CD4-positive, alpha-beta memory T cell (primary cell): ENCODE measurements at regions not wholly inside any gene's neighbourhood (a gene's known extent, or its start where the extent isn't known, plus 50 kb on each side); places are given as distances from the start of the nearest gene placed in this dataset.

Experiments
- CTCF ChIA-PET: fragments of 350-600 bp; sonication (Branson Sonifier 250); formaldehyde crosslinking; loops from one replicate; lab custom pipeline; 2021; ENCODE audit warnings: inconsistent platforms; ENCODE audit not compliant: partially characterized antibody; lab: Charles Lee
- POLR2A ChIA-PET: fragments of 350-600 bp; sonication (Branson Sonifier 250); formaldehyde crosslinking; loops from one replicate; lab custom pipeline; 2021; ENCODE audit not compliant: partially characterized antibody; lab: Charles Lee
- DNase-seq, 5 donors: peaks; one replicate each; pipeline versions ENCODE4 v3.0.0 to v3.0.0-alpha.2; 2020 to 2022; ENCODE audit warnings: mixed read lengths in 1 of 5
- H3K27ac ChIP-seq: one replicate; pipeline ENCODE4 v1.7.0; 2013; ENCODE audit warnings: low read depth, low read length
- H3K27me3 ChIP-seq: 2 replicates; pipeline ENCODE4 v1.7.0; 2013; ENCODE audit warnings: mild to moderate bottlenecking, low read length, moderate library complexity; ENCODE audit not compliant: insufficient read depth
- H3K36me3 ChIP-seq: 2 replicates; pipeline ENCODE4 v1.7.0; 2013; ENCODE audit warnings: mild to moderate bottlenecking, low read length, moderate library complexity; ENCODE audit not compliant: insufficient read depth
- H3K4me1 ChIP-seq: 2 replicates; pipeline ENCODE4 v1.7.0; 2013; ENCODE audit warnings: mild to moderate bottlenecking, low read length, moderate library complexity; ENCODE audit not compliant: insufficient read depth
- H3K4me3 ChIP-seq, 2 donors: one replicate each; pipeline ENCODE4 v1.7.0; 2013; ENCODE audit warnings: low read length in 2 of 2, mild to moderate bottlenecking in 1 of 2
- H3K9me3 ChIP-seq, 2 donors: one replicate each; pipeline ENCODE4 v1.7.0; 2013; ENCODE audit warnings: low read length in 2 of 2, control low read depth in 1 of 2; ENCODE audit not compliant: control insufficient read depth in 1 of 2
- H3K27ac Mint-ChIP-seq, 7 donors: one replicate each; pipeline ENCODE4 v1.8.0; 2020 to 2021; ENCODE audit warnings: mixed read lengths in 7 of 7, mild to moderate bottlenecking in 6 of 7, inconsistent platforms in 3 of 7, moderate library complexity in 3 of 7
- H3K27me3 Mint-ChIP-seq, 2 donors: one replicate each; pipeline ENCODE4 v1.8.0; 2020 to 2021; ENCODE audit warnings: mixed read lengths in 2 of 2
- H3K36me3 Mint-ChIP-seq, 2 donors: one replicate each; pipeline ENCODE4 v1.8.0; 2020 to 2021; ENCODE audit warnings: mixed read lengths in 2 of 2, inconsistent platforms in 1 of 2, mild to moderate bottlenecking in 1 of 2
- H3K4me1 Mint-ChIP-seq, 4 donors: one replicate each; pipeline ENCODE4 v1.8.0; 2020 to 2021; ENCODE audit warnings: mixed read lengths in 4 of 4, mild to moderate bottlenecking in 1 of 4
- H3K4me3 Mint-ChIP-seq, 8 donors: one replicate each; pipeline ENCODE4 v1.8.0; 2020 to 2021; ENCODE audit warnings: mixed read lengths in 8 of 8, mild to moderate bottlenecking in 7 of 8, moderate library complexity in 6 of 8, inconsistent platforms in 3 of 8
- H3K9me3 Mint-ChIP-seq, 8 donors: one replicate each; pipeline ENCODE4 v1.8.0; 2020 to 2021; ENCODE audit warnings: mixed read lengths in 8 of 8, mild to moderate bottlenecking in 5 of 8, inconsistent platforms in 3 of 8, moderate library complexity in 1 of 8
- intact Hi-C: fragments of 100-400 bp; cut with micrococcal nuclease; formaldehyde crosslinking; loops from one replicate; pipeline ENCODE4 v1.15.1; 2023

DNA sequence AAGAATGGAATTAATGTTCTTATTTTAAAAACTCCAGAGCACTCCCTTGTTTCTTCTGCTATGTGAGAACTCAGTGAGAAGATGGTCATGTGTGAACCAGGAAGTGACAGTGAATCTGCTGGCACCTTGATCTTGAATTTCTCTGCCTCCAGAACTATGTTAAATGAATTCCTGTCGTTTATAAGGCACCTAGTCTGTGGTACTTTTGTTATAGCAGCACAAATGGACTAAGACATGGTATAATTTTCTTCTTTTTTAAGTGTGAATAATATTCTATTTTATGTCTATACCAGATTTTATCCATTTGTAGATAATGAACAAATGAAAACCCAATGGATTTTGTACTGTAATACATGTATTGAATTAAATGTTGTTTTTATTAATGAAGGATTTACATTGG lies 601.9 kb upstream of the REG3G start:
- Mint-ChIP-seq H3K36me3 (no peaks in the 10 kb centered on the region), H3K4me1 (no peaks in the 10 kb centered on the region), H3K27me3 (no peaks in the 10 kb centered on the region), H3K4me3 (no peak overlapping the region), H3K27ac (no peak overlapping the region), H3K9me3 (peaks cover 0 to 37% (median 9%) of the 10 kb centered on the region in 8 donors)
- H3K27ac ChIP-seq, result no peak overlapping the region
- ChIA-PET POLR2A (no interaction called here), CTCF (no interaction called here)
- no peaks in the 10 kb centered on the region for H3K27me3 ChIP-seq
- intact Hi-C loops, result no loop called here
- H3K4me3 ChIP-seq, result no peak overlapping the region
- DNase-seq, result no peak
- H3K9me3 ChIP-seq, result no peaks in the 10 kb centered on the region
- no peaks in the 10 kb centered on the region for H3K4me1 ChIP-seq
- H3K36me3 ChIP-seq, result no peaks in the 10 kb centered on the region

- ChIA-PET CTCF (no interaction called here), POLR2A (no interaction called here)
- Mint-ChIP-seq H3K9me3 (peaks cover 0 to 23% (median 8%) of the 10 kb centered on the region in 8 donors), H3K4me3 (no peak overlapping the region), H3K4me1 (no peaks in the 10 kb centered on the region), H3K27ac (no peak overlapping the region), H3K36me3 (no peaks in the 10 kb centered on the region), H3K27me3 (no peaks in the 10 kb centered on the region)
- Histone ChIP-seq H3K27me3 (no peaks in the 10 kb centered on the region), H3K9me3 (no peaks in the 10 kb centered on the region), H3K27ac (no peak overlapping the region), H3K36me3 (no peaks in the 10 kb centered on the region), H3K4me3 (no peak overlapping the region), H3K4me1 (no peaks in the 10 kb centered on the region)
- DNase-seq, result no peak
- intact Hi-C loops, result no loop called here
These were observed 598.3 kb upstream of the REG3G start for GRCh38 chr2:78427170-78427569.

DNA sequence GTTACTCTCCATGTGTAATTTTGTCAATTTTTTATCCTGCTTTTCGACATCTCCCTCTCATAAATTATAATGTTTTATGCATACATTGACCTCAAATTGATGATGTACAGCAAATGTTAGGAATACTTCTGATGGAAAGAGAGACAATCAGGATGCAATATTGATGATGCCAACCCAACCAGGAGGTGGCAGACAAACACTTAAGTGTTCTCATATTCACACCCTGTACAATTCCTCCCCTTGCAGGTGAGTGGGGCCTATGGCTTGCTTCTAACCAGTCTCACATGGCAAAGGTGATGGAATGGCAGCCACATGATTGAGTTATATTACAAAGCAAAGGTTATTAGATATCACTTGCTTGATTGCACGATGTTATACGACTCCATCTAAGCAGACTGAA lies 594.3 kb upstream of the REG3G start:
- Histone ChIP-seq H3K4me3 (no peak overlapping the region), H3K36me3 (no peaks in the 10 kb centered on the region)
- CTCF ChIA-PET, result no interaction called here

DNA sequence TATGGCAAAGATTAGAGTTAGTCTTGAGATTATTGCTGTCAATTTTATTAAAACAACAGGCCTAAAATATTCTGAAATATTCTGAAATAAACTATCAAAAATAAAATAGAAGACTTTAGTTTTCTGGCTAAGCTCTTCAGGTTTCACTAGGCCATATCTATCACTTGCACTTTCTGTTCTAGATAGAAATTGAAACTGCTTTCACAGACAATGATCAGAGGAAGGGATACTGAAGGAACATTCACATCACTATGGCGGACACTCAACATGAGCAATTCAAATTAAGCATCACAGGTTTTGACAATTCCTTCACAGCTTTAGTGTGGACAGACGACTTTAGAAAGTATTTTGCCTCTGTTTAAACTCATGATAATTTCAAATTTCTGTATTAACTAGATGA lies 586.4 kb upstream of the REG3G start:
- Mint-ChIP-seq H3K9me3 (peaks cover 0 to 18% (median 11%) of the 10 kb centered on the region in 8 donors), H3K27me3 (no peaks in the 10 kb centered on the region), H3K36me3 (no peaks in the 10 kb centered on the region), H3K4me1 (no peaks in the 10 kb centered on the region), H3K4me3 (no peak overlapping the region), H3K27ac (no peak overlapping the region)
- no peaks in the 10 kb centered on the region for H3K27me3 ChIP-seq
- no peaks in the 10 kb centered on the region for H3K4me1 ChIP-seq
- intact Hi-C loops, result no loop called here
- no peaks in the 10 kb centered on the region for H3K9me3 ChIP-seq
- no peak overlapping the region for H3K27ac ChIP-seq
- ChIA-PET CTCF (no interaction called here), POLR2A (no interaction called here)
- H3K4me3 ChIP-seq, result no peak overlapping the region
- no peaks in the 10 kb centered on the region for H3K36me3 ChIP-seq
- DNase-seq, result no peak

More for the DNA sequence above, 594.3 kb upstream of the REG3G start:
- Mint-ChIP-seq H3K27me3 (no peaks in the 10 kb centered on the region), H3K4me1 (no peaks in the 10 kb centered on the region), H3K4me3 (no peak overlapping the region), H3K27ac (no peak overlapping the region), H3K9me3 (peaks cover 0 to 26% (median 13%) of the 10 kb centered on the region in 8 donors), H3K36me3 (no peaks in the 10 kb centered on the region)
- Histone ChIP-seq H3K27ac (no peak overlapping the region), H3K9me3 (no peaks in the 10 kb centered on the region), H3K4me1 (no peaks in the 10 kb centered on the region), H3K27me3 (no peaks in the 10 kb centered on the region)
- POLR2A ChIA-PET, result no interaction called here
- DNase-seq, result no peak
- intact Hi-C loops, result no loop called here

GRCh38 chr2:78455586-78455985 lies 569.9 kb upstream of the REG3G start:
- Histone ChIP-seq H3K27ac (no peak overlapping the region), H3K36me3 (no peaks in the 10 kb centered on the region), H3K9me3 (no peaks in the 10 kb centered on the region), H3K27me3 (no peaks in the 10 kb centered on the region), H3K4me3 (no peak overlapping the region), H3K4me1 (no peaks in the 10 kb centered on the region)
- H3K4me3 Mint-ChIP-seq, result no peak overlapping the region
- POLR2A ChIA-PET, result no interaction called here
- no peaks in the 10 kb centered on the region for H3K27me3 Mint-ChIP-seq
- intact Hi-C loops, result no loop called here
- peaks cover 3 to 30% (median 10%) of the 10 kb centered on the region in 8 donors for H3K9me3 Mint-ChIP-seq
- CTCF ChIA-PET, result no interaction called here
- no peak overlapping the region for H3K27ac Mint-ChIP-seq
- no peaks in the 10 kb centered on the region for H3K4me1 Mint-ChIP-seq
- DNase-seq, result no peak
- H3K36me3 Mint-ChIP-seq, result no peaks in the 10 kb centered on the region

GRCh38 chr2:78457269-78457668 lies 568.2 kb upstream of the REG3G start:
- Histone ChIP-seq H3K27ac (no peak overlapping the region), H3K36me3 (no peaks in the 10 kb centered on the region), H3K27me3 (no peaks in the 10 kb centered on the region), H3K4me3 (no peak overlapping the region), H3K4me1 (no peaks in the 10 kb centered on the region), H3K9me3 (no peaks in the 10 kb centered on the region)
- POLR2A ChIA-PET, result no interaction called here
- DNase-seq, result no peak
- intact Hi-C loops, result no loop called here
- Mint-ChIP-seq H3K36me3 (no peaks in the 10 kb centered on the region), H3K4me1 (no peaks in the 10 kb centered on the region), H3K9me3 (peaks cover 5 to 37% (median 17%) of the 10 kb centered on the region in 8 donors), H3K4me3 (no peak overlapping the region), H3K27me3 (no peaks in the 10 kb centered on the region), H3K27ac (no peak overlapping the region)
- CTCF ChIA-PET, result no interaction called here

DNA sequence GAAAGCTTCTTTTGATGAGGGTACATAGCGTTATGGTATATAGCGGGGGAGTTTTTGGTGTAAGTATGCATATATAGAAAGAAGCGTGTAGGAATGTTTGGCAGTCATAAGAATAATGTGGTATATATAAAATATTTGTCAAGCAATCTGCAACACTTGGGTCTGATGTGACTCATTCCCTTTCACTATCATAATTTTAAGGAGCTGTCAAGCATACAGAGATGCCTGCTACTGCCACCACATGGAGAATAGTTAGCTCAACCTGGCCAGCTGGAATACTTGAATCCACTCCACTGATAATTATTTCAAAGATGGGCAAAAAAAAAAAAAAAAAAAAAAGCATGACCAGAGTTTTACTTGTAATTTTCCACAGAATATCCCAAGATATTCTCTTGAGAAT lies 559.8 kb upstream of the REG3G start:
- H3K4me3 ChIP-seq, result no peak overlapping the region
- intact Hi-C loops, result no loop called here
- H3K27ac ChIP-seq, result no peak overlapping the region
- no peaks in the 10 kb centered on the region for H3K9me3 ChIP-seq
- POLR2A ChIA-PET, result no interaction called here
- Mint-ChIP-seq H3K9me3 (peaks cover 5 to 23% (median 13%) of the 10 kb centered on the region in 8 donors), H3K4me1 (no peaks in the 10 kb centered on the region), H3K27ac (no peak overlapping the region), H3K4me3 (no peak overlapping the region), H3K27me3 (no peaks in the 10 kb centered on the region), H3K36me3 (no peaks in the 10 kb centered on the region)
- DNase-seq, result no peak
- H3K27me3 ChIP-seq, result no peaks in the 10 kb centered on the region
- CTCF ChIA-PET, result interaction anchor here (0.7 kb wide), 2 partner anchors 21 to 80 kb away, joined by 3 to 4 read pairs; no protein-coding TSS in a partner anchor
- no peaks in the 10 kb centered on the region for H3K4me1 ChIP-seq
- H3K36me3 ChIP-seq, result no peaks in the 10 kb centered on the region
